GM12892 (cell line): ENCODE measurements at regions not wholly inside any gene's neighbourhood (a gene's known extent, or its start where the extent isn't known, plus 50 kb on each side); places are given as distances from the start of the nearest gene placed in this dataset.

ENCODE experiments used
- POLR2A ChIP-seq: IDR thresholded peaks from 2 replicates; pipeline ENCODE4 v1.6.1; 2011; ENCODE audit warnings: low read depth, low read length, control low read depth
- POLR2AphosphoS5 ChIP-seq: IDR thresholded peaks from 2 replicates; pipeline ENCODE4 v1.6.1; 2011; ENCODE audit warnings: low read depth, low read length, control low read depth
- TAF1 ChIP-seq: IDR thresholded peaks from 2 replicates; pipeline ENCODE4 v1.6.1; 2011; ENCODE audit warnings: low read depth, mild to moderate bottlenecking, control low read depth, low read length, borderline replicate concordance

DNA sequence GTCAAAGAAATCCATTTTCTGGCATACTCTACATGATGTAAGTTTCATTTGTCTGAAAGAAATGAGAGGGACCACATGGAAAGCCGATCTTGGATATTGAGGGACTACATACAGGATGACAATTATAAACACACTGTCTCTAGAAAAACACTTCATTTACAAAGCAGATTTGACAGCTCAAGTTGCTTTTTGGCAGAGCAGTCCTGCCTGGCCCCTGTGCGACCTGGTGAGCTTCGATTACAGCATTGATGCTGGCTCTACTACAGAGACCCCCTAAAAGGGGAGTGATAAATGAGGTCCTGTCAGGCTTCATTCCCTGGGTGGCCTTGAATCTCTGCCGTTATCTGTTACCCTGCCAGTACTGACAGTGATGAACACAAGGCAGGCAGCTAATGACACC is 215.2 kb upstream of the NOCT start:
- TF ChIP-seq TAF1 (no peak), POLR2A (no peak), POLR2AphosphoS5 (no peak)
